HepG2 (cell line): ENCODE measurements at regions not wholly inside any gene's neighbourhood (a gene's known extent, or its start where the extent isn't known, plus 50 kb on each side); places are given as distances from the start of the nearest gene placed in this dataset.
"Not testable (repeated sequence)": the region's sequence is repeated elsewhere in the genome, so short reads cannot be mapped to it uniquely, and the experiment has no call there.

Experiments
- CBFB ChIP-seq: sonication (generic); formaldehyde crosslinking; IDR thresholded peaks from 2 replicates; pipeline ENCODE4 v1.4.0; 2020; ENCODE audit warnings: missing genetic modification reagents
- CHCHD3 ChIP-seq: sonication (generic); formaldehyde crosslinking; IDR thresholded peaks from 2 replicates; pipeline ENCODE4 v1.8.0; 2022; ENCODE audit warnings: mild to moderate bottlenecking, missing genetic modification reagents, moderate library complexity
- CHD2 ChIP-seq: IDR thresholded peaks from 2 replicates; pipeline ENCODE4 v1.6.1; 2011; ENCODE audit warnings: low read depth, low read length, improper control_type of control experiment
- CTCF ChIP-seq: sonication (generic); formaldehyde crosslinking; IDR thresholded peaks from 2 replicates; pipeline ENCODE4 v1.5.0; 2020; ENCODE audit warnings: mild to moderate bottlenecking, missing genetic modification reagents, moderate library complexity
- PAX8 ChIP-seq: sonication (generic); formaldehyde crosslinking; IDR thresholded peaks from 2 replicates; pipeline ENCODE4 v1.8.0; 2022; ENCODE audit warnings: mild to moderate bottlenecking, missing genetic modification reagents, borderline replicate concordance
- POLR2AphosphoS5 ChIP-seq: IDR thresholded peaks from 2 replicates; pipeline ENCODE4 v1.6.1; 2012; ENCODE audit warnings: low read depth, low read length
- SIN3A ChIP-seq: IDR thresholded peaks from 2 replicates; pipeline ENCODE4 v1.6.1; 2011; ENCODE audit warnings: low read depth, mild to moderate bottlenecking, control low read depth, low read length, borderline replicate concordance
- SKI ChIP-seq: fragments of 450-650 bp; IDR thresholded peaks from one replicate; pipeline ENCODE4 v1.6.1; 2018; ENCODE audit warnings: mild to moderate bottlenecking; ENCODE audit not compliant: partially characterized antibody
- ZBTB1 ChIP-seq: sonication (generic); formaldehyde crosslinking; IDR thresholded peaks from 2 replicates; pipeline ENCODE4 v1.4.0; 2020; ENCODE audit warnings: missing genetic modification reagents, borderline replicate concordance
- ZNF253 ChIP-seq: sonication (generic); formaldehyde crosslinking; IDR thresholded peaks from 2 replicates; pipeline ENCODE4 v1.8.0; 2022; ENCODE audit warnings: mild to moderate bottlenecking, missing genetic modification reagents, borderline replicate concordance
- ZNF3 ChIP-seq: IDR thresholded peaks from 2 replicates; pipeline ENCODE4 v1.7.0; 2017; ENCODE audit warnings: inconsistent platforms
- ZNF354B ChIP-seq: sonication (generic); formaldehyde crosslinking; IDR thresholded peaks from 2 replicates; pipeline ENCODE4 v1.8.0; 2022; ENCODE audit warnings: mild to moderate bottlenecking, missing genetic modification reagents
- ZNF776 ChIP-seq: sonication (generic); formaldehyde crosslinking; IDR thresholded peaks from 2 replicates; pipeline ENCODE4 v1.4.0; 2020; ENCODE audit warnings: mild to moderate bottlenecking, missing genetic modification reagents

- TF ChIP-seq SIN3A; ZNF776 (CRISPR knock-in tag); ZNF253 (CRISPR knock-in tag); SKI; PAX8 (CRISPR knock-in tag); ZNF3 (CRISPR knock-in tag); CHCHD3 (CRISPR knock-in tag); ZBTB1 (CRISPR knock-in tag); CTCF; POLR2AphosphoS5; CHD2; CBFB (CRISPR knock-in tag); ZNF354B (CRISPR knock-in tag): not testable (repeated sequence)
These were observed 97.6 kb downstream of the OR4M2 start for GRCh38 chr15:22177965-22178364.
